ENCODE measurements at regions not wholly inside any gene's neighbourhood (a gene's known extent, or its start where the extent isn't known, plus 50 kb on each side); places are given as distances from the start of the nearest gene placed in this dataset.

DNA sequence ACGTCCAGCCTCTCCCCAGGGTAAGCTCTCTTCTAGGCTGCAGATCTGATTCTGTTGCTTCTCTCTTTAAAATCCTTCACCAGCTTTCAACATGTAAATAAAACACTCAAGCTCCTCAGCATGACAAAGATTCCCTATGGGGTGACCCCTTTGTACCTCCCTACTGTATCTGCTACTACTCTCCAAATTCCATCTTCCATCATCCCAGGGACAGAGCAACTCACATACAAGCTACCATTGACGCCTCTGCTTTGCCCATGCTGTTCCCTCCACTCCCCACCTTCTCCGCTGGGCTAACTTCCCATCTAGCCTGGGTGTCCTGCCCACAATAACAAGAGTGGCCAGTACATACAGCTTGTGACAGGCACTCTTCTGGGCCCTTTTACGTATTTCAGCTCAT, 207.5 kb upstream of the ZBED5 start:
- Mint-ChIP-seq H3K4me3 (no peak overlapping the region), H3K27ac (no peak overlapping the region), H3K27me3 (no peaks in the 10 kb centered on the region), H3K4me1 (peaks cover 3% of the 10 kb centered on the region), H3K9me3 (ENCODE audit: low read depth) (no peaks in the 10 kb centered on the region), H3K36me3 (ENCODE audit: low read depth) (no peaks in the 10 kb centered on the region)
- no peak for DNase-seq
- no peak for ATAC-seq
- ChIA-PET POLR2A (no interaction called here), CTCF (interaction anchor here (0.6 to 1.0 kb wide), 2 partner anchors 28 to 92 kb away, joined by 3 read pairs; no protein-coding TSS in a partner anchor)
- intact Hi-C loops (cut with DNase I, micrococcal nuclease): no loop called here

DNA sequence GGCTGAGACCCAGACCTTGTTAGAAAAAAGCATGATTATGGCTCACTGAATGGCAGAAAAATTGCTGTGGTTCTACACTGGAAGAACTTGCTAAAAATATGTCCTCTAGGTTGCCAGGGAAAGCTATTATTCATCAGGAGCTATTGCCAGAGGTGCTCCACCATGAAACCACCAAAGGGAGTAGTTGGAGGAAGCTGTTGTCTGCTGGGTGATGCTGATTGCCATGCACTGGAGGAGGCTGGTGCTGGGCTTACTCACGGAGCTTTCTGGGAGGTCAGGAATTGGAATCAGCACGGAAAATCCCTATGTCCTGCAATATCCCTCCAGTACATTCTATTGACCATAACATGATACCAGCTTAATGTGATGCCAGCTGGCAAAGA, 199.6 kb upstream of the ZBED5 start:
- H3K4me3 Mint-ChIP-seq: no peak overlapping the region
- no peak for DNase-seq
- H3K4me1 Mint-ChIP-seq: no peaks in the 10 kb centered on the region
- ATAC-seq: no peak
- peaks cover 9% of the 10 kb centered on the region for H3K36me3 Mint-ChIP-seq (ENCODE audit: low read depth)
- no peak overlapping the region for H3K27ac Mint-ChIP-seq
- POLR2A ChIA-PET: no interaction called here
- intact Hi-C loops (cut with DNase I, micrococcal nuclease): no loop called here
- H3K9me3 Mint-ChIP-seq (ENCODE audit: low read depth): peaks cover 21% of the 10 kb centered on the region
- CTCF ChIA-PET: interaction anchor here (0.7 kb wide), 1 partner anchor 720 kb away, joined by 3 read pairs; no protein-coding TSS in a partner anchor
- H3K27me3 Mint-ChIP-seq: peaks cover 2% of the 10 kb centered on the region

DNA sequence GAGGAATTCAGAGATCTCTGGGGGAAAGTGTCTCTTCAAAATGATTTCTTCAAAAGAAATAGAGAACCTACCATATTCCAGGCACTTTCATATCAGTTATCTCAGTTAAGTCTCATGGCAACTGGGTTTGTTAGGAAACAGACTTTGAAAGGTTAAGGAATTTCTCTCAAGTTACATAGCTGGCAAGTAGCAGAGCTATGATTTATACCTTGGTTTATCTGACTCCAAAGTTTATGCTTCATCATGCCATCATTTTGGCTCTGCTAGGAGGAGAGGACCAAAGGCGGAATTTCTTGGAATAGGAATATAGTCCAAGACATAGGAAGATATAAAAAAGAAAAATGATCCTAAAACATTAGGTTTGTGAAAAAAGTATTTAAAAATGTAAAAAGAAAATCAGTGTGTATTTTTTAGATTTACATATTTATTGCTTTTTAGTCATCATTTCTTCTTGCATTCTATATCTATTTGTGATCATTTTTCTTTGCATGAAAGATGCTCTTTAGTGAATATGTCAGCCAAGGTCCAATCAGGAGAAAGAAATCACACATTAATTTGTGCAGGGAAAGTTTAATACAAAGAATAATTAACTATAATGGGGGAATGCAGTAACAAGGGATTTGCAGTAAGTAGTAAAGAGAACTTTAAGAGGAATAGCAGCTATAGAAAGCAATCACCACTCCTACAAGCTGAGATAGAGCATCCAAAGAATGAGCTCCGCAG, 199.1 kb upstream of the ZBED5 start:
- H3K4me1 Mint-ChIP-seq: no peaks in the 10 kb centered on the region
- no peak overlapping the region for H3K4me3 Mint-ChIP-seq
- DNase-seq: no peak
- ATAC-seq: no peak
- intact Hi-C loops (cut with DNase I, micrococcal nuclease): no loop called here
- peaks cover 21% of the 10 kb centered on the region for H3K9me3 Mint-ChIP-seq (ENCODE audit: low read depth)
- peaks cover 2% of the 10 kb centered on the region for H3K27me3 Mint-ChIP-seq
- CTCF ChIA-PET: interaction anchor here (0.7 kb wide), 1 partner anchor 721 kb away, joined by 3 read pairs; no protein-coding TSS in a partner anchor
- POLR2A ChIA-PET: interaction anchor here (0.5 kb wide), 1 partner anchor 583 kb away, joined by 3 read pairs; no protein-coding TSS in a partner anchor
- no peak overlapping the region for H3K27ac Mint-ChIP-seq
- peaks cover 9% of the 10 kb centered on the region for H3K36me3 Mint-ChIP-seq (ENCODE audit: low read depth)

DNA sequence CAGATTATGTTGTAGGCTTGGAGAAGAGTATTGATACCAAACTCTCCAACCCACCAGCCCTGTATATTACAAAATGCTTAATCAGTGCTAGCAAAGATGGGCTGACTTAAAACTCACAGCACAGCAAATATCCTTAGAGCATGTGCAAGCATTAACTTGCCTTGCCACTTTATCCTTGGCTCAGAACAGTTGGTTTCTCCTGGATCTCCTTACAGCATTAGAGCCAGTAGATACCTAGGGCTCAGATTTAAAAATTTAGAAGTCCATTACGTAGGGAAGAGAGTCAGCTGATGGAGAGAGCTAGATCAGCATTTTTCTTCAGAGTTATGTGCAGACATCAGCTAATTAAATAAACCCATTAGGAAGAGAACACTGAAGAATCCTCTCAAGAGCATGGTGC, 198.5 kb upstream of the ZBED5 start:
- no peak overlapping the region for H3K4me3 Mint-ChIP-seq
- ChIA-PET CTCF (no interaction called here), POLR2A (no interaction called here)

DNA sequence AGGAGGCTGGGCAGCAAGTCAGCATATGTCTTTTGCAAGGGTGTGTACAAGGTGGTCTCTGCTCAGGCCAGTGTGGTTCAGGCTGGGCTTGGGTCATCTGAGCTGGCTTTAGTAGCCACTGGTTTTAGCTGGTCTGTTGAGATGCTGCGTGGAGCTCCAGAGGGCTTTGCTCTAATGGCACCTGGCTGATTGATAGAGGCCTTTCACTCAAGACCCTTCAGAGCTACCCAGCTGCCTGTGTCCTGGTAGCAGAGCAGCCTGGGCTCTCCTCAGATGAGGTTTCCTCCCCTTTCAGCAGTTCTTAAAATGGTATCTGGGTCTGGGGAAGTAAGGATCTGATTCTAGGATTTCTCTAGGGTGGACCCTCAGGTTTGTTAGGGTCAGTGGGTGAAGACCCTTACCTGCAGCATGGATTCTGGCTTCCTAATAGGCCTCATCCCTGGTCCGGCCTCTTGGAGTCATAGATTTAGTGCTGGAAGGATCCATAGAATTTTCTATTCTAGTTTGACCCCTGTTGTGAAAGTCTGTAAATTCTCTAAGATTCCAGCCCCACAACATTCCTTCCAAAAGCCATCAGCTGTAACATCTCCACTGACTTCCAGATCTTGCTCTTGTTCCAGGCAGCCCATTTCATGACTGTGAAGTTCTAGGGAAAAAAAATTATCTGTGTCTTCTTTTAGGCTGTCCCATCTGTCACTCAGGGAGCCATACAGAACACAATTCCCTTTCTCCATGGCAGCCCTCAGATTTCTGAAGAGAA, 190.2 kb upstream of the ZBED5 start:
- ATAC-seq (no peak), DNase-seq (no peak)
- Mint-ChIP-seq H3K4me3 (no peak overlapping the region), H3K4me1 (no peaks in the 10 kb centered on the region), H3K27me3 (no peaks in the 10 kb centered on the region), H3K27ac (no peak overlapping the region), H3K36me3 (ENCODE audit: low read depth) (peaks cover 3% of the 10 kb centered on the region), H3K9me3 (ENCODE audit: low read depth) (no peaks in the 10 kb centered on the region)
- ChIA-PET CTCF (interaction anchor here (0.8 to 1.2 kb wide), 2 partner anchors 10 to 13 kb away, joined by 3 to 4 read pairs; no protein-coding TSS in a partner anchor), POLR2A (no interaction called here)
- intact Hi-C loops (cut with DNase I, micrococcal nuclease): no loop called here

More for the DNA sequence above, 198.5 kb upstream of the ZBED5 start:
- intact Hi-C loops (cut with DNase I, micrococcal nuclease): no loop called here
- Mint-ChIP-seq H3K27me3 (peaks cover 2% of the 10 kb centered on the region), H3K9me3 (ENCODE audit: low read depth) (peaks cover 21% of the 10 kb centered on the region), H3K36me3 (ENCODE audit: low read depth) (peaks cover 9% of the 10 kb centered on the region), H3K4me1 (no peaks in the 10 kb centered on the region), H3K27ac (no peak overlapping the region)
- no peak for ATAC-seq
- DNase-seq: no peak

DNA sequence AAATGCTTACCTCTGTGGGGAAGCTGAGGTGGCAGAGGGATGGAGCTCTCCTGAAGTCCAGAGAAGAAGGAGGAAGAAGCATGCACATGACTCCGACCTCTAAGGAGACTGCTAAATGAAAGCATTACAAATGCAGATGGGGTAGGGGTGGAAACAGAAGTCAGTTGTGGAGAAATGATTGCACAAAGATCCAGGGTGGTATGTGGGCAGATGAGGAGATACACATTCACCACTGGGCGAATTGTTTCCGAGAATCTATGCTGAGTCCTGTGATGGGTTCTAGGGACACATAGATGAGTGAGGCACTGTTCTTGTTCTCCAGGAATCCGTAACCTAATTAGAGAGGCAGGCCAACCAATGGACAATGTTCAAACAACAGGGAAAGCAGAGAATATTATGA, 188.9 kb upstream of the ZBED5 start:
- no peaks in the 10 kb centered on the region for H3K4me1 Mint-ChIP-seq
- no peaks in the 10 kb centered on the region for H3K27me3 Mint-ChIP-seq
- no peak overlapping the region for H3K4me3 Mint-ChIP-seq
- DNase-seq (no peak), ATAC-seq (no peak)
- H3K9me3 Mint-ChIP-seq (ENCODE audit: low read depth): no peaks in the 10 kb centered on the region
- ChIA-PET CTCF (interaction anchor here (0.5 to 1.8 kb wide), 2 partner anchors 10 to 76 kb away, joined by 3 to 6 read pairs; no protein-coding TSS in a partner anchor), POLR2A (no interaction called here)
- no peak overlapping the region for H3K27ac Mint-ChIP-seq
- H3K36me3 Mint-ChIP-seq (ENCODE audit: low read depth): no peaks in the 10 kb centered on the region
- intact Hi-C loops (cut with DNase I, micrococcal nuclease): no loop called here

DNA sequence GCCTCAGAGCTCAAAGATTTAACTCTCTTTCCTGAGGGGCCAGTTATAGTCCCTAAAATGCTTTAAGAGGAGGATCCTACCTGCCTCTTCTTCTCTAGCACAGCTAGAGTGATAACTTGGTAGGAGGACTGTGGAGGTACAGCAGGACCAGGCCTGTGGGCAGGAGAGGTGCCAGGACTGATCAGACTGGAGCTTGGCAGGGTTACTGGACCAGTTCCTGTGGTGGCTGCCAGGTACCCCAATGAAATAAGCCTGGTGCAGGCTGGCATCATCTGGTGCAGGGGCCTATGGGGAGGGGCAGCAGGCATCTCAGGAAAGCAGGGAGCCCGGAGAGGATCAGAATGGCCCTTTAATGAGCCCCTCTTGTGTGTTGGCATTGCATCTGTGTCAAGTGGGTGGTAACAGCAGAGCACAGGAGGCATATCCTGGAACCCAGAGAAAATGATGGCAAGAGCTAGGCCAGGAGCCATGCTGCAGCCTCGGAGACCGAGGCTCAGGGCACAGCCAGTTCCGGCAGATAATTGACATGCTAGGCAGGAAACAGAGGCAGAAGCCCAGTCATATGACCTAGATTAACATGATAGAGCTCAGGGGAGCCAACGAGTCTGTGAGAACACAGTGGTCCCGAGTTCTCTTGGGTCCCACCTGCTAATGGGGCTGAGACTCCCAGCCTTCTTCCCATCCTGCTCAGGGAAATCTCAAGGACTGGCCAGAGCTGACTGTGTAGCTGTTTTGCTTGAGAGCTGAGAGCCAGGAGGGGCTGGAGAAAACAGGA, 187.5 kb upstream of the ZBED5 start:
- ATAC-seq (no peak), DNase-seq (no peak)
- no peaks in the 10 kb centered on the region for H3K27me3 Mint-ChIP-seq
- ChIA-PET POLR2A (no interaction called here), CTCF (interaction anchor here (0.6 to 1.8 kb wide), 4 partner anchors 9 to 101 kb away, joined by 3 to 6 read pairs (median 4); no protein-coding TSS in a partner anchor)
- intact Hi-C loops (cut with DNase I, micrococcal nuclease): no loop called here
- no peaks in the 10 kb centered on the region for H3K9me3 Mint-ChIP-seq (ENCODE audit: low read depth)
- H3K27ac Mint-ChIP-seq: no peak overlapping the region
- no peak overlapping the region for H3K4me3 Mint-ChIP-seq
- H3K36me3 Mint-ChIP-seq (ENCODE audit: low read depth): no peaks in the 10 kb centered on the region
- no peaks in the 10 kb centered on the region for H3K4me1 Mint-ChIP-seq

DNA sequence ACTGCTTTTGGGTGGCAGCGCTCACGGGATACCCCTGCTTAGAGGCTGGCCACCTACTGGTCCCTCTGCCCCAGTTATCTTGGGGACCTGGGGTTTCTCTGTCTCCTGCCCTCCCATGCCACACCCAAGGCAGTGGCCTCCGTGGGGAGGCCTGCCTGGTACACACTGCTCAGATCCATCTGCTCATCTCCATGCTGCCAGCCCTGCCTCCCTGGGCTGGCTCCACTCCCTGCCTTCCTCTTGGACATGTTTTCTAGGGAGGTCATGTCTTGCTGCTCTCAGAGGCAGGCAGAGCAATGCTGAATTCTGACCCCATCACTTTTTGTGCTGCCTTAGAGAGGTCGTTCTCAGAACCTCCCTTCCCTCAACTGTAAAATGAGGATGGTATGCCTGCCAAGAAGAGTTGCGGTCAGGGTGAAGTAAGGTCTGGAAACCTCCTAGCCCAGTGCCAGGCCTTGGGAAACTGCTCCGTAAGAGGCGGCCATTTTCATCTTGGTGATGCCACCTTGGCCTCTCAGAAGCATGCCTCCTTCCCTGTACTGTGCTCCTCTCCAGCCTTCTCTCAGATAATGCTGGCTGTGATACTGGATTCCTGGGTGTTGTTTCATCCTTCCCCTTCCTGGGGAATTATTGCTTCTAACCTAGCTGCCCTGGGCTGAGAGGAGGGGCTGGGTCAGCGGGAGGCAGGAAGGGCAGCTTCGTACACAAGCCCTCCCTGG, 186.4 kb upstream of the ZBED5 start:
- intact Hi-C loops (cut with DNase I, micrococcal nuclease): no loop called here
- DNase-seq (no peak), ATAC-seq (no peak)
- H3K9me3 Mint-ChIP-seq (ENCODE audit: low read depth): no peaks in the 10 kb centered on the region
- H3K27ac Mint-ChIP-seq: no peak overlapping the region
- no peak overlapping the region for H3K4me3 Mint-ChIP-seq
- no peaks in the 10 kb centered on the region for H3K27me3 Mint-ChIP-seq
- H3K4me1 Mint-ChIP-seq: no peaks in the 10 kb centered on the region
- H3K36me3 Mint-ChIP-seq (ENCODE audit: low read depth): no peaks in the 10 kb centered on the region
- POLR2A ChIA-PET: no interaction called here
- CTCF ChIA-PET: interaction anchor here (1.0 to 1.8 kb wide), 2 partner anchors 16 to 29 kb away, joined by 3 to 5 read pairs; no protein-coding TSS in a partner anchor

DNA sequence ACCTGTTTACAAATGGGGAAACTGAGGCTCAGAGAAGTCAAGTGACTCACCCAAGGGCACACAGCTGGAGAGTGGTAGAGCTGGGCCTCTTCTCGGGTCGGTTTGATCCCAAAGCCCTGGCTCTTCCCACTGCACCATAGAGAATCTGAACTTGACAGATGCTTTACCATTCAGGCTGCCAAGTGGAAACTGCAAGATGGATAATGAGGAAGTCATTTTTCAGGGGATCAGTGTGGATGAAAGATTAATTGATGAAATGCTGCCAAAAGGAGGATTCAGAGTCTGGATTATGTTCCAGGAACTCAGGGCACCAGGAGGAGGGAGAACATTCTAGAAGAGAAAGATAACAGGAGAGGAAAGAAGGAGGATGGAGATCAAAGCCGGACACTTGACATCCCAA, 185.9 kb upstream of the ZBED5 start:
- CTCF ChIA-PET: interaction anchor here (0.7 to 1.4 kb wide), 2 partner anchors 15 to 97 kb away, joined by 3 to 4 read pairs; no protein-coding TSS in a partner anchor
- intact Hi-C loops (cut with DNase I, micrococcal nuclease): no loop called here
- H3K4me3 Mint-ChIP-seq: no peak overlapping the region
- DNase-seq (no peak), ATAC-seq (no peak)
- POLR2A ChIA-PET: no interaction called here
- no peaks in the 10 kb centered on the region for H3K9me3 Mint-ChIP-seq (ENCODE audit: low read depth)
- H3K27ac Mint-ChIP-seq: no peak overlapping the region
- H3K4me1 Mint-ChIP-seq: no peaks in the 10 kb centered on the region
- H3K36me3 Mint-ChIP-seq (ENCODE audit: low read depth): no peaks in the 10 kb centered on the region
- no peaks in the 10 kb centered on the region for H3K27me3 Mint-ChIP-seq

DNA sequence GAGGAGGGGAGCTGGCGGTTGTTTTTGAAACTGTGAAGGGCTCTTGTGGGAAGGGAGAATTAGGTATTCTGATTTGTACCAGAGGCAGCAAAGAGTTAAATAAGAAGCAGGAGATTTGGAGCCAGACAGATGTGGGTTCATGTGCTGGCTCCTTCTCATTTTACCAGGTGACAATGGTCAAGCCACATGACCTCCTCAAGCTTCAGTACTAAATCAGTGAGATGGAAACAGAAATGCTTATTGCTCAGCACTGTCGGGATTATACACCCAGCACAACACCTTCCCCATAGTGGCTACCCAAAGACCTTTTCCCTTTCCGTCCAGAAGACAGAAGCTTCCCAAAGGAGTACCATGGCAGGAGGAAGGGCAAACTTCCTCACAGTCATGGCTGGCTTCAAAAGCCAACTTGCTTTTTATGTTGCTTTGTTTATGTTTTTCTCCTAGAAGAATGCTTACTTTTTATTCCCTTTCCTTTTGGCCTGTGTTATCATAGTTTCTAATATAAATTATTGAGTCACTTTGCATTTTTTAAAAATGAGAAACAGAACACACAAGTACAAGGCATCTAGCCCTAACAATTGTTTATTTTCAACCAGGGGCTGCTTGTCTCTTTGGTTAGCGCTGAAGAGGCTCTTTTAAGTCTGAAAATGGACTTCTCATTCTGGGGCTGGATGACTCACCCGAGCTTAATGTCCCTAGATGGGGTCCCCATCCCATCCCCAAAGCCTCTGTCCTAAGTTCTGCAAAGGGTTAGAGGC, 181.5 kb upstream of the ZBED5 start:
- ChIA-PET POLR2A (no interaction called here), CTCF (interaction anchor here (0.6 to 4.7 kb wide), 9 partner anchors 11 to 748 kb away, joined by 3 to 53 read pairs (median 3); no protein-coding TSS in a partner anchor)
- ATAC-seq (no peak), DNase-seq (no peak)
- no peaks in the 10 kb centered on the region for H3K27me3 Mint-ChIP-seq
- no peaks in the 10 kb centered on the region for H3K9me3 Mint-ChIP-seq (ENCODE audit: low read depth)
- H3K36me3 Mint-ChIP-seq (ENCODE audit: low read depth): no peaks in the 10 kb centered on the region
- H3K4me3 Mint-ChIP-seq: no peak overlapping the region
- intact Hi-C loops (cut with DNase I, micrococcal nuclease): loop anchor here in 1 of 2 experiments (5.0 kb wide), 1 partner anchor 583 kb away; the partner anchor contains the start of gene GALNT18
- H3K27ac Mint-ChIP-seq: no peak overlapping the region
- peaks cover 10% of the 10 kb centered on the region for H3K4me1 Mint-ChIP-seq
